Thyroid gland (tissue), 4 donors: ENCODE measurements at regions not wholly inside any gene's neighbourhood (a gene's known extent, or its start where the extent isn't known, plus 50 kb on each side); places are given as distances from the start of the nearest gene placed in this dataset.

ENCODE experiments used
- DNase-seq, 2 donors: peaks; one replicate each; pipeline ENCODE4 v3.0.0-alpha.2; 2019
- H3K27ac ChIP-seq, 3 donors: fragments of 200-600 bp; sonication (generic); 1 replicate in 2 of 3; 2 replicates in 1 of 3; pipeline ENCODE4 v1.5.1; 2016 to 2019; ENCODE audit warnings: mild to moderate bottlenecking in 1 of 3, moderate library complexity in 1 of 3
- H3K27me3 ChIP-seq: fragments of 200-600 bp; sonication (generic); one replicate; pipeline ENCODE4 v1.5.1; 2019
- H3K36me3 ChIP-seq, 2 donors: fragments of 200-600 bp; sonication (generic); one replicate each; pipeline ENCODE4 v1.5.1; 2016 to 2019
- H3K4me1 ChIP-seq, 2 donors: fragments of 200-600 bp; sonication (generic); one replicate each; pipeline ENCODE4 v1.5.1; 2017 to 2019
- H3K4me3 ChIP-seq, 3 donors: fragments of 200-600 bp; sonication (generic); replicated peaks in 1 of 3; 1 replicate in 2 of 3; 2 replicates in 1 of 3; pipeline ENCODE4 v1.5.1; 2016; ENCODE audit warnings: mild to moderate bottlenecking in 1 of 3
- H3K9me3 ChIP-seq: fragments of 200-600 bp; sonication (generic); one replicate; pipeline ENCODE4 v1.5.1; 2017
- POLR2A ChIP-seq, 2 donors: fragments of 450-650 bp; IDR thresholded peaks; one replicate each; pipeline ENCODE4 v1.6.1; 2017; ENCODE audit warnings: antibody characterized with exemption in 2 of 2, mild to moderate bottlenecking in 2 of 2, moderate library complexity in 1 of 2
- WGBS, 2 donors: methylation state at CpG; one replicate each; pipeline ENCODE4 v1.1.5; 2017; 5-methylcytosine and 5-hydroxymethylcytosine counted together
- intact Hi-C: fragments of 100-400 bp; cut with DNase I; formaldehyde crosslinking; loops from one replicate; pipeline ENCODE4 v1.15.1; 2023
- TF ChIP-seq, protein P1 (sequence below), 6 experiments: fragments of 200-600 bp in 3 of 6; fragments of 450-650 bp in 3 of 6; sonication (generic) in 3 of 6; IDR thresholded peaks; one replicate each; pipeline ENCODE4 v1.5.1; 2016 to 2019; ENCODE audit warnings: antibody characterized with exemption in 6 of 6, mild to moderate bottlenecking in 2 of 6, inconsistent platforms in 1 of 6, moderate library complexity in 1 of 6

GRCh38 chr2:177030451-177031105 lies 182.0 kb upstream of the HNRNPA3 start:
- intact Hi-C loops = no loop called here
- Histone ChIP-seq H3K9me3 (no peaks in the 10 kb centered on the region), H3K4me3 (no peak overlapping the region), H3K36me3 (no peaks in the 10 kb centered on the region), H3K27ac (no peak overlapping the region), H3K27me3 (no peaks in the 10 kb centered on the region), H3K4me1 (no peaks in the 10 kb centered on the region)
- no peak for DNase-seq
- 84 to 89% methylated on average over 9 of the region's 9 CpGs for WGBS, 2 donors
- TF ChIP-seq, protein P1, sequence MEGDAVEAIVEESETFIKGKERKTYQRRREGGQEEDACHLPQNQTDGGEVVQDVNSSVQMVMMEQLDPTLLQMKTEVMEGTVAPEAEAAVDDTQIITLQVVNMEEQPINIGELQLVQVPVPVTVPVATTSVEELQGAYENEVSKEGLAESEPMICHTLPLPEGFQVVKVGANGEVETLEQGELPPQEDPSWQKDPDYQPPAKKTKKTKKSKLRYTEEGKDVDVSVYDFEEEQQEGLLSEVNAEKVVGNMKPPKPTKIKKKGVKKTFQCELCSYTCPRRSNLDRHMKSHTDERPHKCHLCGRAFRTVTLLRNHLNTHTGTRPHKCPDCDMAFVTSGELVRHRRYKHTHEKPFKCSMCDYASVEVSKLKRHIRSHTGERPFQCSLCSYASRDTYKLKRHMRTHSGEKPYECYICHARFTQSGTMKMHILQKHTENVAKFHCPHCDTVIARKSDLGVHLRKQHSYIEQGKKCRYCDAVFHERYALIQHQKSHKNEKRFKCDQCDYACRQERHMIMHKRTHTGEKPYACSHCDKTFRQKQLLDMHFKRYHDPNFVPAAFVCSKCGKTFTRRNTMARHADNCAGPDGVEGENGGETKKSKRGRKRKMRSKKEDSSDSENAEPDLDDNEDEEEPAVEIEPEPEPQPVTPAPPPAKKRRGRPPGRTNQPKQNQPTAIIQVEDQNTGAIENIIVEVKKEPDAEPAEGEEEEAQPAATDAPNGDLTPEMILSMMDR (IDR thresholded peaks at IDR 0.05) = no peak
- no peak for TF ChIP-seq POLR2A (IDR thresholded peaks at IDR 0.05)

DNA sequence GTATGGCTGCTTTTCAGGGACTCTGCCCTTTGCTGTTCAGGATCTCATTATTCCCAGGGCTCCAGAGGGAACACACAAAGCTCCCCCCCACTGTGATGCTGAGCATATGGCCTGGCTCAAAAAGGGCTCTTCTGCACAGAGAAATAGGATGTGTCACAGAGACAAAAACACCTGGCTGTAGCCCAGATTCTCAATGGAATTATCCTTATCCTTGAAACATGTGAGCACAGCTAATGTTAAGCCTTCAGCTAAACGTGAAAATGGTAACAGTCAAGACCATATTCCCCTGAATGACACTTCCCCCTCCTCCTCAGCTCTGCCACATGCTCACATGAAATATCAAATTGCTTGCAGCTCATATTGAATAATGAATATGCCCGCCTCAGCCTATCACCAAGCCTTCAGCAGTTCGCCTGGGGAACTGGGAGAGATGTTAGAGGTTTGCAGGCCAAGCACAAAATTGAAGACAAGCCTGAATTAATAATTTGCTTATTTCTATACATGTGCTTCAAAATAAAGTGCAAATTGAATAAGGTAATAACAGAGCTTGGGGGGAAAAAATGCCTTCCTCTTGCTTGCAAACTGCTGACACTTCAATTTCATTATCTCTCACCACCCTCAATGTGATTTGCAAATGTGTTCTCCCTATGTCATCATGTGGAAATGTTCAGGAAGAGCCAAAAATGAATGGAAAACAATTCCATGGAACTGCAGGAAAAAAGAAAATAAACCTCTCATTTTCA lies 181.0 kb upstream of the HNRNPA3 start:
- Histone ChIP-seq H3K4me3 (no peak overlapping the region), H3K9me3 (no peaks in the 10 kb centered on the region), H3K27ac (no peak overlapping the region), H3K27me3 (no peaks in the 10 kb centered on the region), H3K4me1 (no peaks in the 10 kb centered on the region), H3K36me3 (no peaks in the 10 kb centered on the region)
- intact Hi-C loops = no loop called here
- DNase-seq = no peak
- WGBS, 2 donors = 65 to 77% methylated on average over 3 of the region's 3 CpGs
- no peak for TF ChIP-seq POLR2A (IDR thresholded peaks at IDR 0.05)
- TF ChIP-seq, protein P1 (IDR thresholded peaks at IDR 0.05) = no peak

- no peak overlapping the region for H3K4me3 ChIP-seq
- H3K36me3 ChIP-seq = no peaks in the 10 kb centered on the region
- WGBS, 2 donors = 64 to 78% methylated on average over 3 of the region's 3 CpGs
- H3K4me1 ChIP-seq = no peaks in the 10 kb centered on the region
- H3K27ac ChIP-seq = no peak overlapping the region
- no peak for DNase-seq
- no peaks in the 10 kb centered on the region for H3K27me3 ChIP-seq
- no peaks in the 10 kb centered on the region for H3K9me3 ChIP-seq
- TF ChIP-seq, protein P1 (IDR thresholded peaks at IDR 0.05) = no peak
- no peak for TF ChIP-seq POLR2A (IDR thresholded peaks at IDR 0.05)
- intact Hi-C loops = no loop called here
Measured at GRCh38 chr2:177036747-177037146, 175.8 kb upstream of the HNRNPA3 start.

- H3K4me3 ChIP-seq = no peak overlapping the region
- H3K36me3 ChIP-seq = no peaks in the 10 kb centered on the region
- 88 to 91% methylated on average over 2 of the region's 2 CpGs for WGBS, 2 donors
- no peak for DNase-seq
- H3K9me3 ChIP-seq = no peaks in the 10 kb centered on the region
- H3K27me3 ChIP-seq = no peaks in the 10 kb centered on the region
- intact Hi-C loops = no loop called here
- H3K4me1 ChIP-seq = no peaks in the 10 kb centered on the region
- TF ChIP-seq, protein P1 (IDR thresholded peaks at IDR 0.05) = no peak
- no peak for TF ChIP-seq POLR2A (IDR thresholded peaks at IDR 0.05)
- H3K27ac ChIP-seq = no peak overlapping the region
Measured at GRCh38 chr2:177037569-177037968, 175.0 kb upstream of the HNRNPA3 start.

GRCh38 chr2:177038787-177039484 lies 173.7 kb upstream of the HNRNPA3 start:
- Histone ChIP-seq H3K9me3 (no peaks in the 10 kb centered on the region), H3K27ac (no peak overlapping the region), H3K27me3 (no peaks in the 10 kb centered on the region), H3K4me3 (no peak overlapping the region), H3K36me3 (no peaks in the 10 kb centered on the region), H3K4me1 (no peaks in the 10 kb centered on the region)
- TF ChIP-seq, protein P1 (IDR thresholded peaks at IDR 0.05) = no peak
- no peak for TF ChIP-seq POLR2A (IDR thresholded peaks at IDR 0.05)
- intact Hi-C loops = no loop called here
- DNase-seq = no peak
- WGBS, 2 donors = 77 to 79% methylated on average over 14 of the region's 14 CpGs
